DOHH2 (cell line): ENCODE measurements at regions not wholly inside any gene's neighbourhood (a gene's known extent, or its start where the extent isn't known, plus 50 kb on each side); places are given as distances from the start of the nearest gene placed in this dataset.

Experiments used
- H3F3A ChIP-seq: fragments of 200-600 bp; sonication (generic), shearing (Covaris generic); 2 replicates; pipeline ENCODE4 v1.6.0; 2016; ENCODE audit warnings: antibody characterized with exemption, mild to moderate bottlenecking; ENCODE audit not compliant: control insufficient read depth, insufficient read depth
- H3K27ac ChIP-seq: fragments of 200-600 bp; sonication (generic); 2 replicates; pipeline ENCODE4 v1.5.1; 2014; ENCODE audit warnings: low read depth, mild to moderate bottlenecking, low read length, moderate library complexity
- H3K27me3 ChIP-seq: fragments of 200-600 bp; sonication (generic); 2 replicates; pipeline ENCODE4 v1.6.1; 2014; ENCODE audit warnings: mild to moderate bottlenecking, low read length, mixed read lengths; ENCODE audit not compliant: control insufficient read depth
- H3K36me3 ChIP-seq: fragments of 200-600 bp; sonication (generic); 2 replicates; pipeline ENCODE4 v1.6.1; 2014; ENCODE audit warnings: mild to moderate bottlenecking, low read length, moderate library complexity, mixed read lengths; ENCODE audit not compliant: control insufficient read depth
- H3K4me1 ChIP-seq: fragments of 200-600 bp; sonication (generic); 2 replicates; pipeline ENCODE4 v1.6.1; 2014; ENCODE audit warnings: mild to moderate bottlenecking, low read length, mixed read lengths; ENCODE audit not compliant: control insufficient read depth
- H3K4me2 ChIP-seq: fragments of 200-600 bp; sonication (generic); 2 replicates; pipeline ENCODE4 v1.6.0; 2014; ENCODE audit warnings: mild to moderate bottlenecking, low read length, moderate library complexity
- H3K4me3 ChIP-seq: fragments of 200-600 bp; sonication (generic); 2 replicates; pipeline ENCODE4 v1.5.1; 2014; ENCODE audit warnings: mild to moderate bottlenecking, low read length, mixed read lengths
- H3K79me2 ChIP-seq: fragments of 200-600 bp; sonication (generic); 2 replicates; pipeline ENCODE4 v1.6.1; 2014; ENCODE audit warnings: mild to moderate bottlenecking, low read length, mixed read lengths; ENCODE audit not compliant: control insufficient read depth
- H3K9me2 ChIP-seq: fragments of 200-600 bp; sonication (generic); replicated peaks from 2 replicates; pipeline ENCODE4 v1.6.1; 2014; ENCODE audit warnings: mild to moderate bottlenecking, low read length, mixed read lengths; ENCODE audit not compliant: control insufficient read depth
- H3K9me3 ChIP-seq: fragments of 200-600 bp; sonication (generic); 2 replicates; pipeline ENCODE4 v1.6.1; 2014; ENCODE audit warnings: antibody characterized with exemption, low read length, mixed read lengths; ENCODE audit not compliant: control insufficient read depth, insufficient read depth
- H4K20me1 ChIP-seq: fragments of 200-600 bp; sonication (generic); 2 replicates; pipeline ENCODE4 v1.6.0; 2014; ENCODE audit warnings: low read depth, mild to moderate bottlenecking, antibody characterized with exemption, low read length, moderate library complexity; ENCODE audit not compliant: control insufficient read depth, insufficient read depth
- EZH2phosphoT487 ChIP-seq: fragments of 200-600 bp; sonication (generic); IDR thresholded peaks from 2 replicates; pipeline ENCODE4 v1.6.1; 2017; ENCODE audit warnings: borderline replicate concordance, mild to moderate bottlenecking, antibody characterized with exemption, low read length, moderate library complexity, mixed read lengths
- TF ChIP-seq, protein P1 (sequence below): fragments of 200-600 bp; sonication (generic); IDR thresholded peaks from one replicate; pipeline ENCODE4 v1.5.1; 2014; ENCODE audit warnings: antibody characterized with exemption, mild to moderate bottlenecking, low read depth, low read length; ENCODE audit not compliant: poor library complexity, severe bottlenecking

- H3K9me2 ChIP-seq, result no peaks in the 10 kb centered on the region
- no peak overlapping the region for H3K4me2 ChIP-seq
- H3K79me2 ChIP-seq, result no peaks in the 10 kb centered on the region
- TF ChIP-seq EZH2phosphoT487, result no peak
- TF ChIP-seq, protein P1, sequence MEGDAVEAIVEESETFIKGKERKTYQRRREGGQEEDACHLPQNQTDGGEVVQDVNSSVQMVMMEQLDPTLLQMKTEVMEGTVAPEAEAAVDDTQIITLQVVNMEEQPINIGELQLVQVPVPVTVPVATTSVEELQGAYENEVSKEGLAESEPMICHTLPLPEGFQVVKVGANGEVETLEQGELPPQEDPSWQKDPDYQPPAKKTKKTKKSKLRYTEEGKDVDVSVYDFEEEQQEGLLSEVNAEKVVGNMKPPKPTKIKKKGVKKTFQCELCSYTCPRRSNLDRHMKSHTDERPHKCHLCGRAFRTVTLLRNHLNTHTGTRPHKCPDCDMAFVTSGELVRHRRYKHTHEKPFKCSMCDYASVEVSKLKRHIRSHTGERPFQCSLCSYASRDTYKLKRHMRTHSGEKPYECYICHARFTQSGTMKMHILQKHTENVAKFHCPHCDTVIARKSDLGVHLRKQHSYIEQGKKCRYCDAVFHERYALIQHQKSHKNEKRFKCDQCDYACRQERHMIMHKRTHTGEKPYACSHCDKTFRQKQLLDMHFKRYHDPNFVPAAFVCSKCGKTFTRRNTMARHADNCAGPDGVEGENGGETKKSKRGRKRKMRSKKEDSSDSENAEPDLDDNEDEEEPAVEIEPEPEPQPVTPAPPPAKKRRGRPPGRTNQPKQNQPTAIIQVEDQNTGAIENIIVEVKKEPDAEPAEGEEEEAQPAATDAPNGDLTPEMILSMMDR, result no peak
- H3K4me1 ChIP-seq, result no peaks in the 10 kb centered on the region
- no peaks in the 10 kb centered on the region for H3F3A ChIP-seq
- no peaks in the 10 kb centered on the region for H3K36me3 ChIP-seq
- no peak overlapping the region for H3K27ac ChIP-seq
- H3K9me3 ChIP-seq, result no peaks in the 10 kb centered on the region
- no peak overlapping the region for H3K4me3 ChIP-seq
- no peaks in the 10 kb centered on the region for H4K20me1 ChIP-seq
- H3K27me3 ChIP-seq, result no peaks in the 10 kb centered on the region
Measured at GRCh38 chr2:120934574-120935338, 199.1 kb downstream of the GLI2 start.

GRCh38 chr2:120935339-120936313 lies 200.0 kb downstream of the GLI2 start:
- Histone ChIP-seq H3K79me2 (no peaks in the 10 kb centered on the region), H3K9me2 (no peaks in the 10 kb centered on the region), H3K4me2 (no peak overlapping the region), H3K36me3 (no peaks in the 10 kb centered on the region), H3F3A (no peaks in the 10 kb centered on the region), H3K9me3 (no peaks in the 10 kb centered on the region), H3K27me3 (no peaks in the 10 kb centered on the region), H3K27ac (no peak overlapping the region), H4K20me1 (no peaks in the 10 kb centered on the region), H3K4me3 (no peak overlapping the region), H3K4me1 (no peaks in the 10 kb centered on the region)
- no peak for TF ChIP-seq EZH2phosphoT487
- TF ChIP-seq, protein P1, result no peak

GRCh38 chr2:120936476-120937334 lies 201.0 kb downstream of the GLI2 start:
- Histone ChIP-seq H3K4me2 (no peak overlapping the region), H3K4me1 (no peaks in the 10 kb centered on the region), H3K4me3 (no peak overlapping the region), H3F3A (no peaks in the 10 kb centered on the region), H3K27me3 (no peaks in the 10 kb centered on the region), H3K9me2 (no peaks in the 10 kb centered on the region), H3K27ac (no peak overlapping the region), H3K36me3 (no peaks in the 10 kb centered on the region), H3K9me3 (no peaks in the 10 kb centered on the region), H4K20me1 (no peaks in the 10 kb centered on the region), H3K79me2 (no peaks in the 10 kb centered on the region)
- no peak for TF ChIP-seq EZH2phosphoT487
- TF ChIP-seq, protein P1, result no peak
